Prostate gland (tissue), 2 donors: ENCODE measurements at regions not wholly inside any gene's neighbourhood (a gene's known extent, or its start where the extent isn't known, plus 50 kb on each side); places are given as distances from the start of the nearest gene placed in this dataset.

ENCODE experiments used
- CTCF ChIP-seq, 4 experiments: fragments of 200-600 bp in 2 of 4; fragments of 450-650 bp in 2 of 4; sonication (generic) in 2 of 4; IDR thresholded peaks; 1 replicate in 3 of 4; 2 replicates in 1 of 4; pipeline ENCODE4 v1.5.1; 2016 to 2019; ENCODE audit warnings: antibody characterized with exemption in 4 of 4, mild to moderate bottlenecking in 2 of 4, moderate library complexity in 2 of 4
- POLR2A ChIP-seq: fragments of 450-650 bp; IDR thresholded peaks from one replicate; pipeline ENCODE4 v1.6.1; 2016; ENCODE audit warnings: antibody characterized with exemption, mild to moderate bottlenecking

GRCh38 chr2:5231287-5231686, 460.9 kb upstream of the SOX11 start:
- TF ChIP-seq CTCF (IDR thresholded peaks at IDR 0.05) (no peak), POLR2A (no peak)
